Fibroblast of lung (primary cell): ENCODE measurements at regions not wholly inside any gene's neighbourhood (a gene's known extent, or its start where the extent isn't known, plus 50 kb on each side); places are given as distances from the start of the nearest gene placed in this dataset.
A peak's percentile ranks its signal among the peaks of the same experiment; 100 is the strongest.

ENCODE experiments used
- DNase-seq, 2 donors: peaks; one replicate each; pipeline versions ENCODE4 v3.0.0 to v3.0.0-alpha.2; 2010; ENCODE audit warnings: low read depth in 2 of 2
- H2AFZ ChIP-seq: 2 replicates; pipeline ENCODE4 v1.5.1; 2012; ENCODE audit warnings: low read length, control low read depth, inconsistent platforms
- H3K27ac ChIP-seq: 2 replicates; pipeline ENCODE4 v1.5.1; 2011; ENCODE audit warnings: low read length, control low read depth; ENCODE audit not compliant: insufficient read depth
- H3K27me3 ChIP-seq: 2 replicates; pipeline ENCODE4 v1.5.1; 2011; ENCODE audit warnings: mild to moderate bottlenecking, low read length; ENCODE audit not compliant: control insufficient read depth, insufficient read depth
- H3K36me3 ChIP-seq: 2 replicates; pipeline ENCODE4 v1.5.1; 2011; ENCODE audit warnings: low read length; ENCODE audit not compliant: control insufficient read depth, insufficient read depth
- H3K4me1 ChIP-seq: 2 replicates; pipeline ENCODE4 v1.5.1; 2011; ENCODE audit warnings: low read length; ENCODE audit not compliant: control insufficient read depth, insufficient read depth; ENCODE audit errors: extremely low read depth
- H3K4me2 ChIP-seq: 2 replicates; pipeline ENCODE4 v1.5.1; 2011; ENCODE audit warnings: low read length, control low read depth; ENCODE audit not compliant: insufficient read depth; ENCODE audit errors: extremely low read depth
- H3K4me3 ChIP-seq, 4 experiments: fragments of 200-600 bp in 1 of 4; sonication (generic) in 1 of 4; replicated peaks in 1 of 4; 2 replicates each; pipeline ENCODE4 v1.5.1; 2011 to 2016; ENCODE audit warnings: low read length in 4 of 4, low read depth in 3 of 4, mild to moderate bottlenecking in 3 of 4, control low read depth in 2 of 4, inconsistent platforms in 1 of 4, mixed read lengths in 1 of 4; ENCODE audit not compliant: insufficient read depth in 1 of 4; ENCODE audit errors: control extremely low read depth in 1 of 4
- H3K79me2 ChIP-seq: 2 replicates; pipeline ENCODE4 v1.5.1; 2012; ENCODE audit warnings: mild to moderate bottlenecking, low read length, inconsistent platforms; ENCODE audit not compliant: control insufficient read depth, insufficient read depth
- H3K9ac ChIP-seq: 2 replicates; pipeline ENCODE4 v1.5.1; 2011; ENCODE audit warnings: mild to moderate bottlenecking, low read length, control low read depth; ENCODE audit not compliant: insufficient read depth
- H3K9me3 ChIP-seq: 2 replicates; pipeline ENCODE4 v1.5.1; 2012; ENCODE audit warnings: low read depth, low read length; ENCODE audit not compliant: control insufficient read depth, insufficient read depth
- H4K20me1 ChIP-seq: 2 replicates; pipeline ENCODE4 v1.5.1; 2011; ENCODE audit warnings: low read length; ENCODE audit not compliant: control insufficient read depth, insufficient read depth; ENCODE audit errors: extremely low read depth
- CTCF ChIP-seq, 2 donors: IDR thresholded peaks in 1 of 2; conservative IDR thresholded peaks in 1 of 2; 1 replicate in 1 of 2; 2 replicates in 1 of 2; pipeline ENCODE4 v1.5.1; 2011 to 2012; ENCODE audit warnings: low read length in 2 of 2, control low read depth in 1 of 2, inconsistent platforms in 1 of 2, low read depth in 1 of 2, mild to moderate bottlenecking in 1 of 2
- EZH2 ChIP-seq: IDR thresholded peaks from 2 replicates; pipeline ENCODE4 v1.5.1; 2012; ENCODE audit warnings: low read length, control low read depth, mild to moderate bottlenecking; ENCODE audit errors: missing control alignments

- H3K79me2 ChIP-seq: no peaks in the 10 kb centered on the region
- no peak overlapping the region for H3K9ac ChIP-seq
- H4K20me1 ChIP-seq: no peaks in the 10 kb centered on the region
- H3K4me1 ChIP-seq: no peaks in the 10 kb centered on the region
- no peak overlapping the region for H2AFZ ChIP-seq
- TF ChIP-seq EZH2: no peak
- no peak for TF ChIP-seq CTCF (conservative IDR thresholded peaks at IDR 0.05 in 1 of 2, IDR thresholded peaks at IDR 0.05 in 1 of 2; ENCODE audit: low read depth in 1 of 2, low read length in 2 of 2)
- no peak overlapping the region for H3K27ac ChIP-seq
- H3K4me3 ChIP-seq: no peak overlapping the region
- H3K4me2 ChIP-seq: no peak overlapping the region
- H3K27me3 ChIP-seq: no peaks in the 10 kb centered on the region
- DNase-seq: no peak
- no peaks in the 10 kb centered on the region for H3K9me3 ChIP-seq
- H3K36me3 ChIP-seq: no peaks in the 10 kb centered on the region
Measured at GRCh38 chr6:15716889-15717288, 54.1 kb upstream of the DTNBP1 start.

- peak in 1 of 2 donors; percentile 6 for DNase-seq
- TF ChIP-seq EZH2: no peak
- no peak for TF ChIP-seq CTCF (conservative IDR thresholded peaks at IDR 0.05 in 1 of 2, IDR thresholded peaks at IDR 0.05 in 1 of 2; ENCODE audit: low read depth in 1 of 2, low read length in 2 of 2)
- no peaks in the 10 kb centered on the region for H3K79me2 ChIP-seq
- H3K36me3 ChIP-seq: no peaks in the 10 kb centered on the region
- H3K4me3 ChIP-seq: no peak overlapping the region
- H4K20me1 ChIP-seq: no peaks in the 10 kb centered on the region
- H2AFZ ChIP-seq: no peak overlapping the region
- no peaks in the 10 kb centered on the region for H3K9me3 ChIP-seq
- no peak overlapping the region for H3K4me2 ChIP-seq
- no peaks in the 10 kb centered on the region for H3K4me1 ChIP-seq
- no peaks in the 10 kb centered on the region for H3K27me3 ChIP-seq
- H3K9ac ChIP-seq: no peak overlapping the region
- H3K27ac ChIP-seq: no peak overlapping the region
Measured at GRCh38 chr6:15715851-15716250, 53.0 kb upstream of the DTNBP1 start.

GRCh38 chr6:15715060-15715459 lies 52.2 kb upstream of the DTNBP1 start:
- Histone ChIP-seq H4K20me1 (no peaks in the 10 kb centered on the region), H3K27me3 (no peaks in the 10 kb centered on the region), H3K79me2 (no peaks in the 10 kb centered on the region), H3K36me3 (no peaks in the 10 kb centered on the region), H3K9me3 (no peaks in the 10 kb centered on the region), H2AFZ (no peak overlapping the region), H3K4me3 (no peak overlapping the region), H3K4me1 (no peaks in the 10 kb centered on the region), H3K27ac (no peak overlapping the region), H3K4me2 (no peak overlapping the region), H3K9ac (no peak overlapping the region)
- DNase-seq: peak in 1 of 2 donors; percentile 64
- TF ChIP-seq CTCF (conservative IDR thresholded peaks at IDR 0.05 in 1 of 2, IDR thresholded peaks at IDR 0.05 in 1 of 2; ENCODE audit: low read depth in 1 of 2, low read length in 2 of 2) (no peak), EZH2 (no peak)
